Glomerular visceral epithelial cell (primary cell): ENCODE measurements at regions not wholly inside any gene's neighbourhood (a gene's known extent, or its start where the extent isn't known, plus 50 kb on each side); places are given as distances from the start of the nearest gene placed in this dataset.

Experiments used
- DNase-seq: peaks from one replicate; pipeline ENCODE4 v3.0.0-alpha.2; 2016; ENCODE audit errors: extremely low spot score

DNA sequence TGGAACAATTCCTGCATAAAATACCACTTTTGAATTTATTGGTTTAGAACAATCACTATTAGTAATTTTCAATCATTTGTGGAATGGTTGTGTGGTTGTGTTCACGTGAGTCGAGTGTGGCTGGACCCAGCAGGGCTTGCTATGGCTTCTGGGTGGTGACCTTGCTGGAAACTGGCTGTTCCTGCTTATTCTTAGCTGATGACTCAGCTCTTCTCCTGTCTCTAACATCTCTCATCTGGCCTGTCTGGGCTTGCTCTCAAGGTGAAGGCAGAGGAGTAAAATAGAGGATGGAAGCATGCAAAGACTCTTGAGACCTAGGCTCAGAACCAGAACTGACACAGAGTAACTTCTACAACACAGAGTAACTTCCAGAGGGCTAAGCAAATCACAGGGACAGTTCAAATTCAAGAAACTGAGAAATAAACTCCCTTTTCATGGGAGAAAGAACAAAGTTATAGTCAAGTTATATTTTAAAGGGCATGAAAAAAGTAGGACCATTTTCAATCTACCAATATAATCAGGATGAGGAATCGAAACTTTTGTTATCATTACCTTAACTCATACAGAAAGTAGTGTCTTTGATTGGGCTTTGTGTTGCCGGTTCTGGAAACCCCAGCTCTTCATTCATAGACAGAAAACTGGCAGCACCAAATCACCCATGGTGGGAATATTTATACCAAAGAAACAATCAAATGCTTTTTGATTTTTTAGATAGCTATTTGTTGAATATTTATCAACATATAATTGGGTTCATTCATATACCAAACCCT is 665.1 kb downstream of the CDH18 start:
- DNase-seq: peak; percentile 56

DNA sequence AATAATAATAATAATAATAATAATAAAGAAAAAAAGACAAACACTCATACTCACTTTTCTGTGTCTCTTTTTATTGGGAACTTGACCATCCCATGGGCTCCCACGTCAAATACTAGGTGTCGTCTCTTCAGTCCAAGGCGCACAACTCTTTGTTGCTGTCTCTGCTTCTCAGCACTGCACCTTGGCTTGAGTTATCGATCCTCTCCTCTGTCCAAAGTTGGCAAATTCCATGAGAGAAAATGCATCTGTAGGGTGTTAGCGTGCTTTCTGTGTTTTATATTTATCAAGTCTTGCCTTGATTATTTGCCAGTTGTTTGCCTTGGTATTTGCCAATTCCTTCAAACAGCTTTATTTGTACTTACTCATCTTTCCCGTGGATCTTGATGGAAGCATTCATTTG is 653.7 kb downstream of the CDH18 start:
- no peak for DNase-seq

DNA sequence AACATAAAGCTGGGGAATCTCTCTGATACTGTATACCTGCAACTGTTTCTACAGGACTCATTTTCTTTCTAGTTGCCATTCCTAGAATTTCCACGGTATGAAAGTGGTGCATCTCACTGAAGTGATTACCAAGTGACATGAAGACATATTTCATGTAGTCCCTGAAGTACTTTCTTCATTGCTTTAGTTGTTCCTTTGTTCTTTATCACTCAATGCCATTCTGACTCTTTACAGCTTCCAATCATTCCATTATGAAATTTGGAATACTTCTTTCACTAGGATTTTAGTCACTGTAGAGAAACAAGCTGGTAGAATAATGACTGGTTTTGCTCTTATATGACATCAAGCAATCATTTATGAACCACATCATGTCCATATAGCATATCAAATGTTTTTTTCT is 645.1 kb downstream of the CDH18 start:
- no peak for DNase-seq

DNA sequence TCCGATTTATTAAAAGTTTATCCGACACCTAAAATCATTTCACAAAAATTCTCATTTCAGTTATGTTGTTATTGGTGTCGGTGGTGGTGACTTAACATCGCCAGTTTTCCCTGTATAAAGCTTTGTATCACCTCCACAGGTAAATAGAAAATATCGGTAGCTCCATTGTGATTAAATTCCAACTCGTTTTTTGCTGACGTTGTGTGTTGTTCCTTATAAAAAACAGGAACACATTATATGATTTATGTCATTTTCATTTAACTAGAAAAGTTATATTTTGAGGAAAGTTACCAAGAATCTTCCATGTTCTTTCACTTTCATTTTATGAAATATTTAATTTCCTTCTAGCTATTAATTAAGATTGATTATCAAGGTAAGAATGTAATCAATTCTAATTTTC is 635.9 kb downstream of the CDH18 start:
- DNase-seq: no peak

DNA sequence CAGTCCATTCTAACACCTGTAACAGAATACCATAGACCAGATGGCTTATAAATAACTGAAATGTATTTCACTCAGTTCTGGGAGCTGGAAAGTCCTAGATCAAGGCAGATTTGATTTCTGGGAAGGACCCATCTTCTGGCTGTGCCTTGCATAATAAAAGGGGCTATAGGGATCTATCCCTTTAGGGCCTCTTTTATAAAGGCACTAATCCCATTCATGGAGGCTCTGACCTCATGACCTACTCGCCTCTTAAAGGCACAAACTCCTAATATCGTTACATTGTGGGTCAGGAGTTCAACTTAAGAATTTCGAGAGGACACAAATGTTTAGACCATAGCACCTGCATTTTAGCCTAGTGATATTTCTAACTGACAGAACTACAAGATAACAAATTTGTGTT is 619.0 kb downstream of the CDH18 start:
- DNase-seq: no peak

DNA sequence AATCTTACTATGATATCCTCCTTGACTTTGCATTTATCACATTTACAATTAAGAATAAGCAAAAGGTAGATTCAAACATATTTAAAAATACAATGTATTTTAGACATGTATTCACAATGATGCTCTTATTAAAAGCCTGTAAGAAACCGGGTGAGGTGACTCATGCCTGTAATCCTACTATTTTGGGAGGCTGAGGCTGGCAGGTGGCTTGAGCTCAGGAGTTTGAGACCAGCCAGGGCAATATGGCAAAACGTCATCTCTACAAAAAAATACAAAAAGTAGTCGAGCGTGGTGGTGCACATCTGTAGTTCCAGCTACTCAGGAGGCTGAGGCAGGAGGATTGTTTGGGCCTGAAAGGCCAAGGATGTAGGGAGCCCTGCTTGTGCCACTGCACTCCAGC is 618.4 kb downstream of the CDH18 start:
- DNase-seq: no peak

DNA sequence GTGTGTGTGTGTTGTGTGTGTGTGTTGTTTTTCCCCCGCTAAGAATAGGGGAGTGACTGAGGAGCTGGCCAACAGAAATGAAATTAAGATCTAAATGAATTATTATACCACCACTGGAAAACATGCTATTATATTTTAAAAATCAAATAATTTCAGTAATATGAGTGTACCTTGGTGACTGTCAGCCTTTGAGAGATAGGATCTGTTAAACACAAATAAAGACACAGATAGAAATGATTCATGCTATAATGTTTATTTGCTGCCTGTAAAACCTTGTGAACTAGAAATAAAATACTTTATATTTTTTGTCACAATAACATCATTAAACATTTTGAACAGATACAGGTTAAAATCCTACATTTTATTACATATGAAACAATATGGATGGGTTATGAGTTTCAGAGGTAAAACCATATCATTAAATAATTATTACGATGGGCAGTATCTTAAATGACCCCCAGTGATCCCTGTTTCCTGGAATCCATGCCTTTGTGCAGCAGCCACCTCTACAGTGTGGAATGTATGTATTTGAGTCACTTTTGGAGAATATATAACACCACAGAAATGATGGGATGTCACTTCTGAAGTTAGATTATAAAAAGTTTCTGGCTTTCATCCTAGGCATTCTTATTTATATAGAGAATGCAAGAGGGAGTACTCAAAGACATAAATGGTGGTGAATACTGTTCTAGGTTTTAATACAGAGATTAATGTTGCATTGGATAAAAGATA is 617.2 kb downstream of the CDH18 start:
- DNase-seq: no peak

DNA sequence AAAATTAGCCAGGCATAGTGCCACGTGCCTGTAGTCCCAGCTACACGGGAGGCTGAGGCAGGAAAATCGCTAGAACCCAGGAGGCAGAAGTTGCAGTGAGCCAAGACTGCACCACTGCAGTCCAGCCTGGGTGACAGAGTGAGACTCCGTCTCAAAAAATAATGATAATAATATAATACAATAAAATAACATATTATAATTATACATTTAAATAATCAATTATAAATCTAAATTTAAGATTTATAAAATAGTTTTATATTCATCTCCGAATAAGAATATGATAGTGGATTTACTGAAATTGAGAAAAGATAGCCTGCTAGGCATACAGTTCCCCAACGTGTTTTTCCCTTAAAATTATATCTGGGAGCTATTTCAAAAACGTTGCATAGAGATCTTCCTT is 599.6 kb downstream of the CDH18 start:
- DNase-seq: no peak

DNA sequence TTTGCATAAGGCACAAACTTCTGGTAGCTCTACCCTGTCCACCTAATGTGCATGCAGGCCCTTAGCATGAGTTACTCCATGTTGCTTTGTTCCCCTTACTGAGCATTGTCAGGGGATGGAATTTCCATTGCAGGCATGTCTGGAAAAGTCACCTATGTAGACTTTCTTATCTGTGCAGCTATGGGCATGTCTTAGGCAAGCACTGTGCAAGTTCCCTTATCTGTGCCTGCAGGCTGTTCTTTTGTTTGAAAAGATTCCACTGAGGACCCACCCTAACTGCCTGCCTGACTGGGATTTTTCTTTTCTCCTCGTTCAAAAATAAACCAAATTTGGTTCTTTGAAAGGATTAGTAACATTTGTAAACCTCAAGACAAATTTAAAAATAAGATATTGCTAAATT is 587.0 kb downstream of the CDH18 start:
- no peak for DNase-seq

DNA sequence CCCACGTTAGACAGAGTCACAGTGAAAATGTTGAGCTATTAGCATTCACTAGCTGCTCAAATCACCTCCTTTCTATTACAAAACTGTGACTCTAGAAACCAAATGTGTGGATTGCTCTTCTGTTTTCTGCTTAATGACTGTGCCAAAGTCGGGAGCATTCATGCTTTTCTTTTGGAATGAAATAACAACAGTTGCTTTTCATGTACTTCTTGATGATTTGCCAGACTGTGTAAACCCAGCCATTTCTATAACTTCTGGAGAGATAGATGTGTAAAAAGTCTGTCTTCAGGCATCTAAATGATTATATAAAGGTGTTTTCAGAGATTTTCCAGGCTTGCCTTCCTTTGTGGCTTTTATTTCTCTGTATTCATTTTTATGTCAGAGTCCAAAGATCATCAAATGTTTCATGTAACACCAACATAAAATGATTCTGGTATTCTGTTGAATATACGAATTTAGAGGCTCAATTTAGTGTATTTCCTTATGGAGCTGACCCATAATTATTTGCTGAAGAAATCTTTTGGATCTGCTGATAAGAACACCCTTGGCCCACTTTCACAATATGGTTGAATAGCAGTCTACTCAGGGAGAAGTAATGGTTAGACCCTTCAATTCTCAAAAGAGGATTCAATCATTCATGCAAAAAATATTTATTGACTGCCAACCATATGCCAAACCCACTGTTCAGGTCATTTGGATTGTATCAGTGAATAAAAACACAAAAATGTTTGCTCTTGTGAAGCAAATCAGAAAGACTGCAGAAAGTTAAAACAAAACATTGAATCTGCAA is 581.2 kb downstream of the CDH18 start:
- DNase-seq: no peak

DNA sequence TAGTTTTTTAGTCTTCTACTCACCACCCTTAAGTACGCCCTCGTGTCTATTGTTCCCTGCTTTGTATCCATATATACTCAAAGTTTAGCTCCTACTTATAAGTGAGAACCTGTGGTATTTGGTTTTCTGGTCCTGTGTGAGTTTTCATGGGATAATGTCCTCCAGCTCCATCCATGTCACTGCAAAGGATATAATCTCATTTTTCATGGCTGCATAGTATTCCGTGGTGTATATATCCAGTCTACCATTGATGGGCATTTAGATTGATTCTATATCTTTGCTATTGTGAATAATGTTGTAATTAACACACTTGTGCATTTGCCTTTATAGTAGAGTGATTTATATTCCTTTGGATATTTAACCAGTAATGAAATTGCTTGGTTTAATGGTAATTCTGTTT is 579.9 kb downstream of the CDH18 start:
- DNase-seq: no peak

DNA sequence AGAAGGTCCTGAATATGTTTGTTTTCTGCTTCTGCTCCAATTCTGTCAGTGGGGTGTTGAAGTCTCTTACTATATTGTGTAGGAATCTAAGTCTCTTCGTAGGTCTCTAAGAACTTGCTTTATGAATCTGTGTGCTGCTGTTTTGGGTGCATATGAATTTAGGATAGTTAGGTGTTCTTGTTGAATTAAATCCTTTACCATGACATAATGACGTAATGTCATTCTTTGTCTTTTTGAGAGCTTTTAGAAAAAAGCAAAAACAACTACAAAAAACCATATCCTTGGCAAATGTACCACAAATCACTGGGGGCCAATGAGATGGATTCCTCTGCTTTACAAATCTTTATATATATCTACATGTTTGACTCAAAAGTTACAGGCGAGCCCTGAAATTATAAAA is 576.1 kb downstream of the CDH18 start:
- no peak for DNase-seq
